Thymus (tissue), 11 donors: ENCODE measurements at regions not wholly inside any gene's neighbourhood (a gene's known extent, or its start where the extent isn't known, plus 50 kb on each side); places are given as distances from the start of the nearest gene placed in this dataset.
"Not testable (repeated sequence)": the region's sequence is repeated elsewhere in the genome, so short reads cannot be mapped to it uniquely, and the experiment has no call there.

Experiments used
- DNase-seq, 9 donors: peaks; one replicate each; pipeline ENCODE4 v3.0.0-alpha.2; 2013; ENCODE audit warnings: low spot score in 9 of 9, low read depth in 6 of 9, missing footprints in 1 of 9
- H3K27ac ChIP-seq, 2 donors: one replicate each; pipeline ENCODE4 v1.5.1; 2013; ENCODE audit warnings: control low read depth in 1 of 2, low read depth in 1 of 2, low read length in 1 of 2, mild to moderate bottlenecking in 1 of 2, moderate library complexity in 1 of 2
- H3K27me3 ChIP-seq, 2 donors: one replicate each; pipeline ENCODE4 v1.5.1; 2013; ENCODE audit warnings: low read length in 1 of 2; ENCODE audit not compliant: control insufficient read depth in 2 of 2, insufficient read depth in 1 of 2
- H3K36me3 ChIP-seq, 2 donors: one replicate each; pipeline ENCODE4 v1.5.1; 2013; ENCODE audit warnings: low read length in 1 of 2, mild to moderate bottlenecking in 1 of 2, moderate library complexity in 1 of 2; ENCODE audit not compliant: control insufficient read depth in 2 of 2, insufficient read depth in 2 of 2
- H3K4me1 ChIP-seq, 2 donors: one replicate each; pipeline ENCODE4 v1.5.1; 2013; ENCODE audit warnings: low read length in 2 of 2; ENCODE audit not compliant: control insufficient read depth in 2 of 2, insufficient read depth in 2 of 2
- H3K4me3 ChIP-seq, 2 donors: one replicate each; pipeline ENCODE4 v1.5.1; 2013; ENCODE audit warnings: low read length in 2 of 2, control low read depth in 1 of 2, mild to moderate bottlenecking in 1 of 2
- H3K9me3 ChIP-seq, 2 donors: one replicate each; pipeline ENCODE4 v1.5.1; 2013; ENCODE audit warnings: low read length in 1 of 2, mild to moderate bottlenecking in 1 of 2; ENCODE audit not compliant: control insufficient read depth in 2 of 2, insufficient read depth in 1 of 2
- WGBS: extraction: QIAGEN DNeasy Blood & Tissue Kit; methylation state at CpG from one replicate; pipeline ENCODE4 v1.1.7; 2013; 5-methylcytosine and 5-hydroxymethylcytosine counted together
- donor health status: healthy.

DNA sequence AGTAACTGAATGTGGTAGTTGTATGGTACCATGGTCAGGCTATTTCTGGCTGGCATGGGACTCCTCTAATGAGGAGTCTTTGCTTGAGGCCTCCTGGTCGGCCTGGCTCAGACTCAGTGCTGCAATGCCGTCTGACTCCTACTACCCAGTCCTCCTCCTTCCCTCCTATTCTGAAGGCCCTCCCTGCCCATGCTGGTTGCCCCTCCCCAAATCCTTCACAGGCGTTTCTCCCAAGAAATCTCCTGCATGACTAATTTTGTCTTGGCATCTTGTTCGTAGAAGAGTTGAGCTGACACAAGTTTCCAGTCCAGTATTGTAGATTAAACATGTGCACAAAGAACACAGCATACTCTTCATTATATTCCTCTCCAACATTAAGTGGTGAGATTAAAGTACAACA is 115.5 kb downstream of the NFKBIZ start:
- no peaks in the 10 kb centered on the region for H3K27me3 ChIP-seq
- no peaks in the 10 kb centered on the region for H3K36me3 ChIP-seq
- H3K27ac ChIP-seq: no peak overlapping the region
- no peaks in the 10 kb centered on the region for H3K4me1 ChIP-seq
- H3K4me3 ChIP-seq: no peak overlapping the region
- no peaks in the 10 kb centered on the region for H3K9me3 ChIP-seq
- 94% methylated on average over 4 of the region's 4 CpGs for WGBS
- no peak for DNase-seq

DNA sequence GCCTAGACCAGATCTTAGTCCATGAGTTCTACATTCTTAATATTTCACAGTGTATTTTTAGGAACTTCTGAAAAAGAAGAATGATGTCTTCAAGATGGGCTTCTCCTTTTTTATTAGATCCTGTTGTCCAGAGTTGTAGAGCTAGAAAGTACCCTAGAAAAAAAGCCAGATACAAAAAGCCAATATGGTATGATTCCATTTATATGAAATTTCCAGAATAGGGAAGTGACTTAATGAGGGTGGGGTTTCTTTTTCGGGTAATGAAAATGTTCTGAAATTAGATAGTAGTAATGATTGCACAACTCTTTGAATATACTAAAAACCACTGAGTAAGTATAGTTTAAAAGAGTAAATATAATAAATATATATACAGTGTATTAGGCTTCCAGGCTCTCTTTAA is 116.9 kb downstream of the NFKBIZ start:
- no peak overlapping the region for H3K4me3 ChIP-seq
- H3K27me3 ChIP-seq: no peaks in the 10 kb centered on the region
- 88% methylated on average over 1 of the region's 1 CpG for WGBS
- no peak for DNase-seq
- no peaks in the 10 kb centered on the region for H3K36me3 ChIP-seq
- H3K9me3 ChIP-seq: peaks cover 0 to 4% of the 10 kb centered on the region in 2 donors
- H3K4me1 ChIP-seq: no peaks in the 10 kb centered on the region
- no peak overlapping the region for H3K27ac ChIP-seq

- WGBS: 97% methylated on average over 4 of the region's 4 CpGs
- H3K27me3 ChIP-seq: no peaks in the 10 kb centered on the region
- no peak overlapping the region for H3K4me3 ChIP-seq
- no peaks in the 10 kb centered on the region for H3K4me1 ChIP-seq
- no peak overlapping the region for H3K27ac ChIP-seq
- no peak for DNase-seq
- H3K36me3 ChIP-seq: no peaks in the 10 kb centered on the region
- H3K9me3 ChIP-seq: peaks cover 0 to 4% of the 10 kb centered on the region in 2 donors
These were observed 120.9 kb downstream of the NFKBIZ start for GRCh38 chr3:101970212-101970611.

- no peaks in the 10 kb centered on the region for H3K27me3 ChIP-seq
- no peak for DNase-seq
- no peaks in the 10 kb centered on the region for H3K36me3 ChIP-seq
- WGBS: 99% methylated on average over 6 of the region's 6 CpGs
- H3K27ac ChIP-seq: no peak overlapping the region
- no peaks in the 10 kb centered on the region for H3K4me1 ChIP-seq
- H3K4me3 ChIP-seq: no peak overlapping the region
- peaks cover 0 to 4% of the 10 kb centered on the region in 2 donors for H3K9me3 ChIP-seq
These were observed 121.6 kb downstream of the NFKBIZ start for GRCh38 chr3:101970905-101971304.

- 59% methylated on average over 2 of the region's 2 CpGs for WGBS
- no peaks in the 10 kb centered on the region for H3K4me1 ChIP-seq
- H3K36me3 ChIP-seq: no peaks in the 10 kb centered on the region
- peak in 1 of 9 donors; percentile 10 for DNase-seq
- no peaks in the 10 kb centered on the region for H3K27me3 ChIP-seq
- H3K27ac ChIP-seq: no peak overlapping the region
- peaks cover 0 to 4% of the 10 kb centered on the region in 2 donors for H3K9me3 ChIP-seq
- no peak overlapping the region for H3K4me3 ChIP-seq
These were observed 123.3 kb downstream of the NFKBIZ start for GRCh38 chr3:101972430-101973162.

- Histone ChIP-seq H3K36me3 (no peaks in the 10 kb centered on the region), H3K27ac (no peak overlapping the region), H3K4me1 (no peaks in the 10 kb centered on the region), H3K9me3 (peaks cover 0 to 4% of the 10 kb centered on the region in 2 donors), H3K4me3 (no peak overlapping the region), H3K27me3 (no peaks in the 10 kb centered on the region)
- DNase-seq: no peak
- 95% methylated on average over 1 of the region's 1 CpG for WGBS
These were observed 123.8 kb downstream of the NFKBIZ start for GRCh38 chr3:101973163-101973505.

GRCh38 chr3:101975415-101975814 is 126.1 kb downstream of the NFKBIZ start:
- not testable (repeated sequence) for H3K4me1 ChIP-seq, H3K4me3 ChIP-seq, H3K9me3 ChIP-seq, DNase-seq, H3K27ac ChIP-seq, H3K27me3 ChIP-seq, H3K36me3 ChIP-seq
- WGBS: 97% methylated on average over 1 of the region's 1 CpG

GRCh38 chr3:101976473-101976872 is 127.2 kb downstream of the NFKBIZ start:
- no peaks in the 10 kb centered on the region for H3K4me1 ChIP-seq
- no peak overlapping the region for H3K27ac ChIP-seq
- no peak for DNase-seq
- no peaks in the 10 kb centered on the region for H3K27me3 ChIP-seq
- WGBS: 88% methylated on average over 1 of the region's 1 CpG
- no peaks in the 10 kb centered on the region for H3K9me3 ChIP-seq
- no peak overlapping the region for H3K4me3 ChIP-seq
- H3K36me3 ChIP-seq: no peaks in the 10 kb centered on the region

DNA sequence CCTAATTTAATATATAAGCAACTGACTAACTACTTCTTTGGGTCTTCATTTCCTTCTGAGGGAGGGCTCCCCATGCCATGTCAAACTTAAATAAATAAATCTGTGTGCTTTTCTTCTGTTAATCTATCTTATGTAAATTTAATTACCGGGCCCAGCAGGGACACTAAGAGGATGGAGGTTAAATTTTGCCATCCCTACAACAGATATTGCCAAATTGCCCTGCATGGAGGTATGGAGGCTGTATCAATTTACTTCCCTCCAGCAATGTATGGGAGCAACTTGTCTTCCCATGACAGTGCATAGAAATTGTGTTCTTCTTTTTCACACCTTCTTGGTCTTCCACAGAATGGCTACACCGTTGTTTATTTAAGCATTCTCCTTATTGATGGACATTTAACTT is 129.0 kb downstream of the NFKBIZ start:
- H3K27ac ChIP-seq: no peak overlapping the region
- H3K9me3 ChIP-seq: no peaks in the 10 kb centered on the region
- no peaks in the 10 kb centered on the region for H3K4me1 ChIP-seq
- no peaks in the 10 kb centered on the region for H3K27me3 ChIP-seq
- no peak overlapping the region for H3K4me3 ChIP-seq
- 87% methylated on average over 2 of the region's 2 CpGs for WGBS
- no peak for DNase-seq
- no peaks in the 10 kb centered on the region for H3K36me3 ChIP-seq
